GM23338 (cell line): ENCODE measurements at regions not wholly inside any gene's neighbourhood (a gene's known extent, or its start where the extent isn't known, plus 50 kb on each side); places are given as distances from the start of the nearest gene placed in this dataset.

ENCODE experiments used
- ATAC-seq: fragments of 200-7000 bp; cut with Tn5 transposase; 3 replicates; pipeline ENCODE4 v1.9.1; 2020
- DNase-seq: peaks from one replicate; pipeline ENCODE4 v3.0.0-alpha.2; 2015; ENCODE audit warnings: low spot score
- H2AFZ ChIP-seq: fragments of 200-600 bp; sonication (generic); 2 replicates; pipeline ENCODE4 v1.8.0; 2016; ENCODE audit warnings: antibody characterized with exemption, mild to moderate bottlenecking, moderate library complexity
- H3F3A ChIP-seq: fragments of 200-600 bp; sonication (generic); replicated peaks from 2 replicates; pipeline ENCODE4 v1.8.0; 2017; ENCODE audit warnings: antibody characterized with exemption, mixed run types, low read depth
- H3K27ac ChIP-seq: fragments of 200-600 bp; sonication (generic); 2 replicates; pipeline ENCODE4 v1.6.1; 2016; ENCODE audit warnings: low read depth
- H3K27me3 ChIP-seq: fragments of 200-600 bp; sonication (generic); 2 replicates; pipeline ENCODE4 v1.8.0; 2016; ENCODE audit warnings: mild to moderate bottlenecking, mixed run types, moderate library complexity; ENCODE audit not compliant: insufficient read depth
- H3K36me3 ChIP-seq: fragments of 200-600 bp; sonication (generic); 2 replicates; pipeline ENCODE4 v1.8.0; 2016; ENCODE audit warnings: mild to moderate bottlenecking; ENCODE audit not compliant: insufficient read depth
- H3K4me1 ChIP-seq: fragments of 200-600 bp; sonication (generic); 2 replicates; pipeline ENCODE4 v1.8.0; 2016; ENCODE audit warnings: mild to moderate bottlenecking, moderate library complexity; ENCODE audit not compliant: insufficient read depth
- H3K4me2 ChIP-seq: fragments of 200-600 bp; sonication (generic); 2 replicates; pipeline ENCODE4 v1.7.1; 2017; ENCODE audit warnings: mixed run types
- H3K4me3 ChIP-seq: fragments of 200-600 bp; sonication (generic); 2 replicates; pipeline ENCODE4 v1.6.1; 2016; ENCODE audit warnings: mixed run types
- H3K79me2 ChIP-seq: fragments of 200-600 bp; sonication (generic); replicated peaks from 2 replicates; pipeline ENCODE4 v1.8.0; 2017; ENCODE audit warnings: mild to moderate bottlenecking; ENCODE audit not compliant: insufficient read depth
- H3K9me2 ChIP-seq: fragments of 200-600 bp; sonication (generic); 2 replicates; pipeline ENCODE4 v1.8.0; 2017; ENCODE audit not compliant: insufficient read depth
- H4K20me1 ChIP-seq: fragments of 200-600 bp; sonication (generic); replicated peaks from 2 replicates; pipeline ENCODE4 v1.8.0; 2017; ENCODE audit warnings: mild to moderate bottlenecking; ENCODE audit not compliant: insufficient read depth
- H3K27ac Mint-ChIP-seq: 2 replicates; pipeline ENCODE4 v1.8.0; 2020; ENCODE audit warnings: inconsistent platforms, mild to moderate bottlenecking, moderate library complexity, mixed read lengths
- H3K27me3 Mint-ChIP-seq: 3 replicates; pipeline ENCODE4 v1.8.0; 2022; ENCODE audit warnings: low read depth, mild to moderate bottlenecking, moderate library complexity, mixed read lengths, inconsistent platforms; ENCODE audit not compliant: insufficient read depth, poor library complexity
- H3K36me3 Mint-ChIP-seq: 3 replicates; pipeline ENCODE4 v1.8.0; 2021; ENCODE audit warnings: low read depth, mild to moderate bottlenecking, inconsistent platforms, moderate library complexity, mixed read lengths
- H3K4me1 Mint-ChIP-seq: 3 replicates; pipeline ENCODE4 v1.8.0; 2020; ENCODE audit warnings: mild to moderate bottlenecking, inconsistent platforms, mixed read lengths
- H3K4me3 Mint-ChIP-seq: 3 replicates; pipeline ENCODE4 v1.8.0; 2021; ENCODE audit warnings: moderate library complexity, mild to moderate bottlenecking, inconsistent platforms, mixed read lengths
- H3K9me3 Mint-ChIP-seq: 3 replicates; pipeline ENCODE4 v1.8.0; 2020; ENCODE audit warnings: moderate library complexity, mild to moderate bottlenecking, inconsistent platforms, mixed read lengths
- CREB1 ChIP-seq: fragments of 250-450 bp; sonication (Bioruptor Pico); IDR thresholded peaks from 2 replicates; pipeline ENCODE4 v1.5.0; 2020; ENCODE audit warnings: low read depth, mild to moderate bottlenecking, moderate library complexity
- EZH2phosphoT487 ChIP-seq: fragments of 200-600 bp; sonication (generic); IDR thresholded peaks from one replicate; pipeline ENCODE4 v1.8.1; 2018; ENCODE audit warnings: antibody characterized with exemption; ENCODE audit not compliant: unreplicated experiment
- POLR2AphosphoS5 ChIP-seq: IDR thresholded peaks from 2 replicates; pipeline ENCODE4 v1.6.1; 2016; ENCODE audit warnings: antibody characterized with exemption, low read depth
- REST ChIP-seq: IDR thresholded peaks from one replicate; pipeline ENCODE4 v1.6.1; 2018; ENCODE audit warnings: antibody characterized with exemption; ENCODE audit not compliant: unreplicated experiment
- STAT1 ChIP-seq: IDR thresholded peaks from one replicate; pipeline ENCODE4 v1.6.1; 2016; ENCODE audit warnings: antibody characterized with exemption; ENCODE audit not compliant: unreplicated experiment
- ZNF114 ChIP-seq: fragments of 250-450 bp; sonication (Bioruptor Pico); IDR thresholded peaks from 2 replicates; pipeline ENCODE4 v1.5.0; 2020; ENCODE audit warnings: mild to moderate bottlenecking, moderate library complexity
- ZNF331 ChIP-seq: fragments of 250-450 bp; sonication (Bioruptor Pico); IDR thresholded peaks from 2 replicates; pipeline ENCODE4 v1.5.0; 2020; ENCODE audit warnings: low read depth, mild to moderate bottlenecking, moderate library complexity
- ZNF462 ChIP-seq: fragments of 250-450 bp; sonication (Bioruptor Pico); IDR thresholded peaks from 2 replicates; pipeline ENCODE4 v1.5.0; 2020; ENCODE audit warnings: mild to moderate bottlenecking, moderate library complexity

- peaks cover 9% of the 10 kb centered on the region for H3K36me3 Mint-ChIP-seq
These were observed 51.3 kb upstream of the FOXP2 start for GRCh38 chr7:114363292-114363691.

More at GRCh38 chr7:114363292-114363691, 51.3 kb upstream of the FOXP2 start:
- H3K4me1 Mint-ChIP-seq, result peaks cover 23% of the 10 kb centered on the region
- H3K4me2 ChIP-seq, result peak overlapping the region; percentile 50; the same call in 1 of the 2 replicates
- no peak for DNase-seq
- H2AFZ ChIP-seq, result no peak overlapping the region
- H3K4me3 Mint-ChIP-seq, result no peak overlapping the region
- peaks cover 12% of the 10 kb centered on the region for H3K9me3 Mint-ChIP-seq
- H3K27me3 ChIP-seq, result no peaks in the 10 kb centered on the region
- peaks cover 2% of the 10 kb centered on the region for H3K27me3 Mint-ChIP-seq
- H3K4me3 ChIP-seq, result no peak overlapping the region
- no peaks in the 10 kb centered on the region for H3K36me3 ChIP-seq
- no peaks in the 10 kb centered on the region for H3K79me2 ChIP-seq
- TF ChIP-seq ZNF462 (CRISPR knock-in tag), result no peak
- no peak for TF ChIP-seq ZNF114
- no peak for TF ChIP-seq EZH2phosphoT487
- no peak for TF ChIP-seq REST
- TF ChIP-seq POLR2AphosphoS5, result no peak
- TF ChIP-seq STAT1, result no peak
- no peak for TF ChIP-seq CREB1
- TF ChIP-seq ZNF331, result no peak
- H3F3A ChIP-seq, result no peaks in the 10 kb centered on the region
- peaks cover 26% of the 10 kb centered on the region for H3K4me1 ChIP-seq
- no peak overlapping the region for H3K27ac ChIP-seq
- no peak overlapping the region; the same call in 1 of the 2 replicates for H3K27ac Mint-ChIP-seq
- H4K20me1 ChIP-seq, result no peaks in the 10 kb centered on the region
- no peak for ATAC-seq
- 0 out of 2 replicates have a peak, but pooled peaks cover 3% of the 10 kb centered on the region for H3K9me2 ChIP-seq
